Calu3 (cell line): ENCODE measurements at regions not wholly inside any gene's neighbourhood (a gene's known extent, or its start where the extent isn't known, plus 50 kb on each side); places are given as distances from the start of the nearest gene placed in this dataset.

ENCODE experiments used
- BruUV-seq: library from RNA; stranded (reverse); fragments of 400-500 nt; replicated peaks from 2 replicates; lab custom pipeline; 2021; lab: Mats Ljungman, UMichigan
- CTCF ChIA-PET: fragments of 300-600 bp; sonication (Branson Sonifier 250); formaldehyde crosslinking; loops from one replicate; lab custom pipeline; 2022; ENCODE audit warnings: antibody characterized with exemption; lab: Charles Lee
- DNase-seq: peaks from one replicate; pipeline ENCODE4 v3.0.0; 2022
- H3K27ac Mint-ChIP-seq: one replicate; pipeline ENCODE4 v1.8.0; 2022; ENCODE audit warnings: mixed read lengths; ENCODE audit not compliant: unreplicated experiment
- H3K27me3 Mint-ChIP-seq: one replicate; pipeline ENCODE4 v1.8.0; 2022; ENCODE audit warnings: mixed read lengths; ENCODE audit not compliant: unreplicated experiment
- H3K36me3 Mint-ChIP-seq: one replicate; pipeline ENCODE4 v1.8.0; 2022; ENCODE audit warnings: mild to moderate bottlenecking, moderate library complexity, mixed read lengths; ENCODE audit not compliant: insufficient read depth, unreplicated experiment
- H3K4me1 Mint-ChIP-seq: one replicate; pipeline ENCODE4 v1.8.0; 2022; ENCODE audit warnings: mild to moderate bottlenecking, low read depth, mixed read lengths; ENCODE audit not compliant: unreplicated experiment
- H3K4me3 Mint-ChIP-seq: one replicate; pipeline ENCODE4 v1.8.0; 2022; ENCODE audit warnings: mild to moderate bottlenecking, low read depth, moderate library complexity, mixed read lengths; ENCODE audit not compliant: unreplicated experiment
- H3K9me3 Mint-ChIP-seq: one replicate; pipeline ENCODE4 v1.8.0; 2022; ENCODE audit warnings: low read depth, mixed read lengths; ENCODE audit not compliant: unreplicated experiment
- intact Hi-C: fragments of 100-400 bp; cut with micrococcal nuclease; formaldehyde crosslinking; loops from one replicate; pipeline ENCODE4 v1.10.0; 2022; ENCODE audit not compliant: unreplicated experiment
- TF ChIP-seq, protein P1 (sequence below): fragments of 200-600 bp; IDR thresholded peaks from one replicate; pipeline ENCODE4 v1.8.0; 2022; ENCODE audit warnings: antibody characterized with exemption; ENCODE audit not compliant: unreplicated experiment

DNA sequence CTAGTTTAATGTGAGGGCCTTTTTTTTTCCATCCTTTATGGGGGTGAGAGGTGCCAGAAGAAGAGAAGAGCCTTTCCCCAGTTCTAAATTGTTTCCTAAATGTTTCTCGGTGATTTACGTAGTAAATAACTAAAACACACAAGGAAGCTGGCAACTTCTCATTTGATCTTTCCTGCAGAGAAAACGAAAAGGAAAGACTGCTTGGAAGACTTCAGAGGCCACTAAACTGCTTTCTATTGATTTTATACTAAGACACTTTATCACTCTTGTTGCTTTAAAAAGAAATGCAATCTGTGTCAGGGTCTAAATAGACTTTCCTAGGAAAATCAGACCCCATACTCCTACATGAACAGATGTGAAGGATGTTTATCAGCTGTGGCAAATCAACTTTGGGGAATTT, 52.1 kb upstream of the KAZN start:
- Mint-ChIP-seq H3K27me3 (no peaks in the 10 kb centered on the region), H3K4me3 (no peak overlapping the region), H3K9me3 (peaks cover 3% of the 10 kb centered on the region), H3K27ac (no peak overlapping the region), H3K4me1 (no peaks in the 10 kb centered on the region), H3K36me3 (no peaks in the 10 kb centered on the region)
- TF ChIP-seq, protein P1, sequence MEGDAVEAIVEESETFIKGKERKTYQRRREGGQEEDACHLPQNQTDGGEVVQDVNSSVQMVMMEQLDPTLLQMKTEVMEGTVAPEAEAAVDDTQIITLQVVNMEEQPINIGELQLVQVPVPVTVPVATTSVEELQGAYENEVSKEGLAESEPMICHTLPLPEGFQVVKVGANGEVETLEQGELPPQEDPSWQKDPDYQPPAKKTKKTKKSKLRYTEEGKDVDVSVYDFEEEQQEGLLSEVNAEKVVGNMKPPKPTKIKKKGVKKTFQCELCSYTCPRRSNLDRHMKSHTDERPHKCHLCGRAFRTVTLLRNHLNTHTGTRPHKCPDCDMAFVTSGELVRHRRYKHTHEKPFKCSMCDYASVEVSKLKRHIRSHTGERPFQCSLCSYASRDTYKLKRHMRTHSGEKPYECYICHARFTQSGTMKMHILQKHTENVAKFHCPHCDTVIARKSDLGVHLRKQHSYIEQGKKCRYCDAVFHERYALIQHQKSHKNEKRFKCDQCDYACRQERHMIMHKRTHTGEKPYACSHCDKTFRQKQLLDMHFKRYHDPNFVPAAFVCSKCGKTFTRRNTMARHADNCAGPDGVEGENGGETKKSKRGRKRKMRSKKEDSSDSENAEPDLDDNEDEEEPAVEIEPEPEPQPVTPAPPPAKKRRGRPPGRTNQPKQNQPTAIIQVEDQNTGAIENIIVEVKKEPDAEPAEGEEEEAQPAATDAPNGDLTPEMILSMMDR = no peak
- intact Hi-C loops = no loop called here
- DNase-seq = no peak
- CTCF ChIA-PET = no interaction called here
- BruUV-seq = no TSS peak
